HG02943 (cell line): ENCODE measurements at regions not wholly inside any gene's neighbourhood (a gene's known extent, or its start where the extent isn't known, plus 50 kb on each side); places are given as distances from the start of the nearest gene placed in this dataset.
"Not testable (repeated sequence)": the region's sequence is repeated elsewhere in the genome, so short reads cannot be mapped to it uniquely, and the experiment has no call there.

Experiments
- ATAC-seq: cut with Tn5 transposase; IDR thresholded peaks from one replicate; pipeline ENCODE4 v1.9.1; 2021; ENCODE audit warnings: mild to moderate bottlenecking, low read depth, moderate library complexity; ENCODE audit not compliant: unreplicated experiment

- no peak for ATAC-seq
These were observed 194.0 kb downstream of the FAM181B start for GRCh38 chr11:82539669-82540068.

DNA sequence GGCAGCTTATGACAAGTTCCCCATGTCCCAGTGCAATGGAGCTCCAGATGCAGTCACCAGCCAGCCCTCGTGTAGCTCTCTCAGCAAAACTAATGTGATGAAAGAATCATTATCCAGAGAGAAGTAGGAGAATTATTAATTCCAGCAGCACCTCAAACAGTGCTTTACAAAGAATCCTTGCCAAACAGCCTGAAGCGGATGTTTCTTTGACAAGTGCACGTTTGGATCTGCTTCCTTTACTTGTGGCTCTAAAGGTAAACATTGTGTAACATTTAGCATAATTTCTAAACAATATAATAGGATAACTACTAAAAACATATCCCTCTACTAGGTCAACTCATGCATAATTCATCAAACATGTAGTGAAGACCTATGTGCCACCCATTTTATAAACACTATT, 197.0 kb downstream of the FAM181B start:
- no peak for ATAC-seq

DNA sequence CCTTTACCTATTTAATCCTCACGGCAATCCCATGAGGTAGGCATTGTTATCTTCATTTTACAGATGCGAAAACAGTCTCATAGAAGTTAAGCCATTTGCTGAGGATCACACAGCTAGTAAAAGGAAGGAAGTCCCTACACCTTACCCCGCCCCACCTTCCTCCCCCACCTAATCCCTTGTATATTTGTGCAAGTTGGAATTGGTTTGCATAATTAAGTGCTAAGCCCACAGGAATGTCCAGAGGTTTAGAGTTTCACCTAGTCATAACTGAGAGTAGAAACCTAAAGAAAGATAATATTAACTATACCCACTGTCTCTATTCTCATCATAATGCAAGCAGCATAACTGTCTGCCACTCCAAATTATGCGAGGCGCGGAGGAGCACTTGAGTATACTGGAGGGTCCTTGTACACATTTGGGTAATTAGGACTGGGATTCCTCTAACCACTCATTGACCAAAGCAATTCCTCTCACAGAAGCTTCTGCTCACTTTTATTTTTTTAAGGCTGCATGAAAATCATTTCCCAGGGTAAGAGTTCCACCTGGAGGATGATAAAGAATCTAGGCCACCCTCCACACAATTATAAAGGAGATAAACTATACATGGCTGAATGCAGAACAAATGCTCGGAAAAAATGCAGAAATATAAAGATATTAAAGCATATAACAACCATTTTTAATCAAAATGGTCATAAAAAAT, 199.9 kb downstream of the FAM181B start:
- no peak for ATAC-seq

DNA sequence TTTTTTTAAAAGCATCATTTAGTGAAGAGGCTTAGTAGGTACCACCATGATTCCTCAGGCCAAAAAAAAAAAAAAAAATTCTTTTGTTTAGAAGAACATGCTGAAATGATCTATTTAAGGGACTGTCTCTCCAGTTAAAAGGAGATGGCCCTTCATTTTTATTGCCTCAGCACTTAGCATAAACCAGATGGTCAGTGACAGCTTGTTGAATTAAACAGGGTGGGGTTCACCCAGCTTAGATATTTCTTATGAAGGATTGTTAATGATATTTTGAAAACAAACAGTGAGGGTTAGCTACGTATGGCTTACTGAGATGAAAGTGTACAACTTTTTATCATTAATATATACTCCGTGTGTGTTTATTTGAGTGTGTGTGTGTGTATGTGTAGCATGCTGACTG, 203.7 kb downstream of the FAM181B start:
- no peak for ATAC-seq

DNA sequence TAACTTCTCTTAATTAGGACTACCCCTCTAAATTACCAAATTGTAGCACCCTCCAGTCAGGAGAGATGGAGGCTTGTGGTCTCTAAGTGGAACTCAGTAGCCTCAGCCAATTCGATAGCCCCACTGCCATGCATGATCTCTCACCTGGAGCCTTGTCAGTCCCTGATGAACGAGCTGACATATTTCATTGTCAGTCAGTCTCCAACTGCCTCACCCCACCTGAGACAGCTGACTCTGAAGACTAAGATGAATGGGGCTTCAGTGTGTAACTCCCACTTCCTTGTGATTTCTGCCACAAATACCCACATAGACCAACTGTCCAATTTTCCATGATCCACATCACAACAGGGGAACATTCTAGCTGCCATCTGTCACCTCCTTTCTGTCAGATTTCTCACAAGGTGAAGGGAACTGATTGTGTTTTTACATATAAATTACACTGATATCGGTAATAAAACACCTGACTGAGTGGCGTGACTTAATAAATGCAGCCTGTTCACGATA, 206.5 kb downstream of the FAM181B start:
- no peak for ATAC-seq

DNA sequence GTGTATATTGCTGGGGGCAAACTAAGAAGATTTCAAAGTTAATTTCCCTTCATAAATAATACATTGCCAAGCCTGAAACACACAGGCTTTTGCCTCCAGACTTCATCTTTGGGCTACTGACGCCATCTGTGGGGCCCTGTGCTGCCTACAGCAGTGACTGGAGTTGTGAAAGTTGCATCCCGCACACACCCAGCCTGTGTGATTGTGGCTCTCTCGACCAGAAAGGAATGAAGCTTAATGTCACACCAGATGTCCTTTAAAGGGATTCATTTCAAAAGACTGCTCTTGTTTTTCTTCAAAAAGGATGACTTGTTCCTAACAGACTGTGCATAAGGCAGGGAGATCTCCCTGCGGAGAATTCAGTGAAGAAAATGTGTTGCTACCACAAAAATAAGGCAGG, 210.5 kb downstream of the FAM181B start:
- ATAC-seq = no peak

- no peak for ATAC-seq
These were observed 212.2 kb downstream of the FAM181B start for GRCh38 chr11:82521427-82521826.

GRCh38 chr11:82507288-82507687, 226.4 kb downstream of the FAM181B start:
- no peak for ATAC-seq

GRCh38 chr11:82505379-82505778, 228.3 kb downstream of the FAM181B start:
- no peak for ATAC-seq

GRCh38 chr11:82501174-82501573, 232.5 kb downstream of the FAM181B start:
- ATAC-seq = not testable (repeated sequence)

- ATAC-seq = no peak
These were observed 238.7 kb downstream of the FAM181B start for GRCh38 chr11:82494988-82495432.

DNA sequence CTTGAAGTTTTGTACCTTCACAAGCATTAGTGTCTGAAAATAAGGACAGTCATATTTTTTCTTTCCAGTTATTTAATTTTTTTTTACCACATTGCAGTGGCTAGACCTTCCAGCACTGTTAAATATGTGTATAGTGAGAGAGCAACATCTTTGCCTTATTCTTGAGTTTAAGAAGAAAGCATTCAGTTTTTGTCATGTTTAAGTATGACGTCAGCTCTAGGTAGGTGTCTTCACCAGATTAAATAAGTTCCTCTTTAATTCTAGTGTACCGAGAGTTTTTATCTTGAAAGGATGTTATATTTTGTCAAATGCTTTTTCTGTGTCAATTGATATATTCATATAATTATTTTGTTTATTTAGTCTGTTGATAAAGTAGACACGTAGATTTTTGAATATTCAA, 258.8 kb downstream of the FAM181B start:
- ATAC-seq = no peak

GRCh38 chr11:82465481-82465880, 268.2 kb downstream of the FAM181B start:
- no peak for ATAC-seq

- ATAC-seq = no peak
These were observed 270.9 kb downstream of the FAM181B start for GRCh38 chr11:82462608-82463242.

GRCh38 chr11:82458761-82459160, 274.9 kb downstream of the FAM181B start:
- no peak for ATAC-seq

DNA sequence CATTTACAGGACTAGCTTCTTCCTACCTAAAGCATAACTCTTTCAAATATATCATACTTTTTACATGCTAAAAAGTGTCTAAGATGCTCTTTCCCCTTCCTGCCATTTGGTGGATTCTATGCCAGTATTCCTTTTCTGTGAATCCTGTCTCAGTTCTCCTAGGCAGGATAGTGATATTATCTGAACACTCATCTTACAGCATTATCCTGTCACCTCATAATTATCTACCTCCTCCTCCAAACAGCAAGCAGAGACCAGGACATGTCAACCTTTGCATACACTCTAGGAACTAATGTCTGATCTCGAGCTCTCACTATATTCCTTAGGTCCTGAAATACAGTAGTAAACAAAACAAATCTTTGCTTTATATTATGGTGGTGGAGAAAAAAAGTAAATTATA, 275.5 kb downstream of the FAM181B start:
- no peak for ATAC-seq

GRCh38 chr11:82450996-82451395, 282.7 kb downstream of the FAM181B start:
- ATAC-seq = no peak

GRCh38 chr11:82406611-82407010, 327.1 kb downstream of the FAM181B start:
- no peak for ATAC-seq

DNA sequence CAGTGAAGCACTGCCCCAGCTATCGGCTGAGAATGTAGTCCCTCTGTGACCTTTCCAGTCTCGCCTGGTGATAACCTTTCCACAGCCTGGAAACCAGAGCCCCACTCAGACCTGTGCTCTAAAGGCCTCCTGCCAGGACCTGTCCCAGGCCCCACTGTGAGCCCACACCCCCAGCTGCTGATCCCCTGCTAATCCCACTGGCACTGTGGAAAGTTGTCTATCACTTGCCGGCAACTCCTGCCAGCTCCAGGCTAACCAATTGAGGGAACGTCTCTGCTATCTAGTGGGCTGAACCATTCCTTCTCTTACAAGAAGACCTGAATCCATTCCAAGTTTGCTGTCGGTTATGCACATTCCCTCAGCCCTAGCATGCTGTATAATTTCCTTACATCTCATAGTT, 328.2 kb downstream of the FAM181B start:
- ATAC-seq = no peak

DNA sequence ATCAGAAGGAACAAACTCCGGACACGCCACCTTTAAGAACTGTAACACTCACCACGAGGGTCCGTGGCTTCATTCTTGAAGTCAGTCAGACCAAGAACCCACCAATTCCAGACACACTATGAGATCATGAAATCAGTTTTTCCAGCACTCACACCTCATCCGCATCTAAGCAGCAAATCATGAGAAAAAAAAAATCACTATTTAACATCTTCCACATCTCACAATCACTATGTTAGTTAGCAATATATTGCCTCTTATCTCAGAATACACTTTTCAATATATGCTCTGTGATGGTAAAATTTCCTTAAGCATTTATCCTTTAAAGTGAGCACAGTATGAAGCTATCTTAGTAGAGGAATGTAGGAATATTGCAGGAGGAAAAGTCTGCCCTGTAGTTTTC, 328.7 kb downstream of the FAM181B start:
- no peak for ATAC-seq

DNA sequence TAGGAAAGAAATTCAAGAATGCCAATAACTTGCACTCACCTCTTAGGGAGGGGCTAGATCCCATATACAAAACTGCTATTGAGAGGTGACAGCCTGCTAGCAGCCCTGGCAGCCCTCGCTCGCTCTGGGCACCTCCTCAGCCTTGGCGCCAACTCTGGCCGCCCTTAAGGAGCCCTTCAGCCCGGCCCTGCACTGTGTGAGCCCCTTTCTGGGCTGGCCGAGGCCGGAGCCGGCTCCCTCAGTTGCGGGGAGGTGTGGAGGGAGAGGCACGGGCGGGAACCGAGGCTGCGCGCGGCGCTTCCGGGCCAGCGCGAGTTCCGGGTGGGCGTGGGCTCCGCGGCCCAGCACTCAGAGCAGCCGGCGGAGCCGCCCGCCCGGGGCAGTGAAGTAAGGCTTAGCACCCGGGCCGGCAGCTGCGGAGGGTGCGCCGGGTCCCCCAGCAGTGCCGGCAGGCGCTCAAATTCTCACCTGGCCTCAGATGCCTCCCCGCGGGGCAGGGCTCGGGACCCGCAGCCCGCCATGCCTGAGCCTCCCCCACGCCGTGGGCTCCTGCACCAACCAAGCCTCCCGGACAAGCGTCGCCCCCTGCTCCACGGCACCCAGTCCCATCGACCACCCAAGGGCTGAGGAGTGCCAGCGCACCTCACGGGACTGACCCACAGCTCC, 329.9 kb downstream of the FAM181B start:
- ATAC-seq = no peak
